Stimulated activated CD8-positive, alpha-beta memory T cell treated with anti-CD3 and anti-CD28 coated beads, Interleukin-4, amount 100 ng/mL, for 1 hour (primary cell): ENCODE measurements at regions not wholly inside any gene's neighbourhood (a gene's known extent, or its start where the extent isn't known, plus 50 kb on each side); places are given as distances from the start of the nearest gene placed in this dataset.

ENCODE experiments used
- DNase-seq, 2 donors: peaks; one replicate each; pipeline ENCODE4 v3.0.0-alpha.2; 2020; ENCODE audit warnings: low read depth in 2 of 2, low spot score in 1 of 2

GRCh38 chr15:62950462-62950931 is 92.0 kb upstream of the TPM1 start:
- DNase-seq: no peak

GRCh38 chr15:62951481-62951880 is 91.1 kb upstream of the TPM1 start:
- no peak for DNase-seq

GRCh38 chr15:62953021-62953420 is 89.5 kb upstream of the TPM1 start:
- DNase-seq: no peak

GRCh38 chr15:62953496-62954045 is 89.0 kb upstream of the TPM1 start:
- no peak for DNase-seq

- DNase-seq: no peak
Measured at GRCh38 chr15:62957130-62957529, 85.4 kb upstream of the TPM1 start.

- DNase-seq: no peak
Measured at GRCh38 chr15:62958528-62959363, 83.8 kb upstream of the TPM1 start.

- DNase-seq: no peak
Measured at GRCh38 chr15:62961134-62961533, 81.4 kb upstream of the TPM1 start.

- DNase-seq: no peak
Measured at GRCh38 chr15:62962101-62962995, 80.2 kb upstream of the TPM1 start.

- DNase-seq: no peak
Measured at GRCh38 chr15:62964251-62964650, 78.3 kb upstream of the TPM1 start.

- DNase-seq: no peak
Measured at GRCh38 chr15:62966294-62967078, 76.1 kb upstream of the TPM1 start.

- DNase-seq: no peak
Measured at GRCh38 chr15:62968699-62969098, 73.8 kb upstream of the TPM1 start.

- DNase-seq: no peak
Measured at GRCh38 chr15:62969442-62970089, 73.0 kb upstream of the TPM1 start.

GRCh38 chr15:62972814-62973213 is 69.7 kb upstream of the TPM1 start:
- DNase-seq: no peak

GRCh38 chr15:62975515-62975914 is 67.0 kb upstream of the TPM1 start:
- no peak for DNase-seq

GRCh38 chr15:62976301-62976881 is 66.2 kb upstream of the TPM1 start:
- no peak for DNase-seq

- DNase-seq: no peak
Measured at GRCh38 chr15:62977952-62978811, 64.4 kb upstream of the TPM1 start.

- no peak for DNase-seq
Measured at GRCh38 chr15:62979252-62979651, 63.3 kb upstream of the TPM1 start.

- no peak for DNase-seq
Measured at GRCh38 chr15:62981071-62981470, 61.5 kb upstream of the TPM1 start.

GRCh38 chr15:62983956-62984355 is 58.6 kb upstream of the TPM1 start:
- DNase-seq: no peak
